Breast epithelium (tissue), 4 donors: ENCODE measurements at regions not wholly inside any gene's neighbourhood (a gene's known extent, or its start where the extent isn't known, plus 50 kb on each side); places are given as distances from the start of the nearest gene placed in this dataset.
"Not testable (repeated sequence)": the region's sequence is repeated elsewhere in the genome, so short reads cannot be mapped to it uniquely, and the experiment has no call there.

Experiments
- DNase-seq, 2 donors: peaks; one replicate each; pipeline ENCODE4 v3.0.0-alpha.2; 2019; ENCODE audit warnings: low spot score in 2 of 2
- H3K27ac ChIP-seq, 2 donors: fragments of 200-600 bp; sonication (generic) in 1 of 2; one replicate each; pipeline ENCODE4 v1.5.1; 2016 to 2019; ENCODE audit warnings: mild to moderate bottlenecking in 1 of 2
- H3K27me3 ChIP-seq, 2 donors: fragments of 200-600 bp; sonication (generic) in 1 of 2; one replicate each; pipeline versions ENCODE4 v1.5.1 to v1.6.0; 2017 to 2019; ENCODE audit warnings: control low read depth in 1 of 2, mild to moderate bottlenecking in 1 of 2
- H3K36me3 ChIP-seq: fragments of 200-600 bp; one replicate; pipeline ENCODE4 v1.5.1; 2019
- H3K4me1 ChIP-seq, 2 donors: fragments of 200-600 bp; sonication (generic); one replicate each; pipeline ENCODE4 v1.5.1; 2016 to 2019; ENCODE audit warnings: control low read depth in 1 of 2
- H3K4me3 ChIP-seq, 3 donors: fragments of 200-600 bp; sonication (generic); 1 replicate in 2 of 3; 2 replicates in 1 of 3; pipeline ENCODE4 v1.5.1; 2016 to 2019; ENCODE audit warnings: mild to moderate bottlenecking in 3 of 3, moderate library complexity in 2 of 3
- H3K9me3 ChIP-seq, 2 donors: fragments of 200-600 bp; sonication (generic) in 1 of 2; one replicate each; pipeline ENCODE4 v1.5.1; 2016 to 2019; ENCODE audit warnings: control low read depth in 1 of 2
- CTCF ChIP-seq, 3 donors: fragments of 450-650 bp; IDR thresholded peaks; one replicate each; pipeline ENCODE4 v1.5.1; 2016 to 2017; ENCODE audit warnings: antibody characterized with exemption in 3 of 3, mild to moderate bottlenecking in 3 of 3, moderate library complexity in 3 of 3
- POLR2A ChIP-seq: fragments of 450-650 bp; IDR thresholded peaks from one replicate; pipeline ENCODE4 v1.6.1; 2016; ENCODE audit warnings: antibody characterized with exemption, mild to moderate bottlenecking, moderate library complexity
- POLR2AphosphoS5 ChIP-seq, 3 donors: sonication (generic); formaldehyde crosslinking; IDR thresholded peaks; one replicate each; pipeline ENCODE4 v1.6.1; 2017; ENCODE audit warnings: antibody characterized with exemption in 3 of 3
- intact Hi-C: fragments of 100-400 bp; cut with DNase I; formaldehyde crosslinking; loops from one replicate; pipeline ENCODE4 v1.15.1; 2023; ENCODE audit warnings: low total_unique reads

GRCh38 chr6:115443825-115444478 lies 616.7 kb downstream of the FRK start:
- no peak overlapping the region for H3K27ac ChIP-seq
- no peaks in the 10 kb centered on the region for H3K4me1 ChIP-seq
- no peak for DNase-seq
- no peak for TF ChIP-seq POLR2AphosphoS5 (IDR thresholded peaks at IDR 0.05)
- no peak for TF ChIP-seq POLR2A
- TF ChIP-seq CTCF (IDR thresholded peaks at IDR 0.05): no peak
- H3K27me3 ChIP-seq: no peaks in the 10 kb centered on the region
- no peak overlapping the region for H3K4me3 ChIP-seq
- intact Hi-C loops: no loop called here
- H3K36me3 ChIP-seq: no peaks in the 10 kb centered on the region
- H3K9me3 ChIP-seq: no peaks in the 10 kb centered on the region

- H3K4me3 ChIP-seq: no peak overlapping the region
- no peaks in the 10 kb centered on the region for H3K9me3 ChIP-seq
- H3K4me1 ChIP-seq: no peaks in the 10 kb centered on the region
- H3K27ac ChIP-seq: no peak overlapping the region
- DNase-seq: no peak
- H3K27me3 ChIP-seq: no peaks in the 10 kb centered on the region
- intact Hi-C loops: no loop called here
- H3K36me3 ChIP-seq: no peaks in the 10 kb centered on the region
- TF ChIP-seq POLR2A (no peak), CTCF (IDR thresholded peaks at IDR 0.05) (no peak), POLR2AphosphoS5 (IDR thresholded peaks at IDR 0.05) (no peak)
Measured at GRCh38 chr6:115442323-115442722, 618.4 kb downstream of the FRK start.

GRCh38 chr6:115441651-115442050 lies 619.0 kb downstream of the FRK start:
- intact Hi-C loops: no loop called here
- Histone ChIP-seq H3K9me3 (no peaks in the 10 kb centered on the region), H3K36me3 (no peaks in the 10 kb centered on the region), H3K27me3 (no peaks in the 10 kb centered on the region), H3K4me3 (no peak overlapping the region), H3K27ac (no peak overlapping the region), H3K4me1 (no peaks in the 10 kb centered on the region)
- no peak for DNase-seq
- TF ChIP-seq CTCF (IDR thresholded peaks at IDR 0.05) (no peak), POLR2A (no peak), POLR2AphosphoS5 (IDR thresholded peaks at IDR 0.05) (no peak)

GRCh38 chr6:115415378-115415777 lies 645.3 kb downstream of the FRK start:
- Histone ChIP-seq H3K27ac (no peak overlapping the region), H3K27me3 (no peaks in the 10 kb centered on the region), H3K9me3 (peaks cover 0 to 17% of the 10 kb centered on the region in 2 donors), H3K4me3 (no peak overlapping the region), H3K36me3 (no peaks in the 10 kb centered on the region), H3K4me1 (no peaks in the 10 kb centered on the region)
- intact Hi-C loops: no loop called here
- DNase-seq: no peak
- TF ChIP-seq POLR2A (no peak), POLR2AphosphoS5 (IDR thresholded peaks at IDR 0.05) (no peak), CTCF (IDR thresholded peaks at IDR 0.05) (no peak)

- intact Hi-C loops, H3K27me3 ChIP-seq, H3K36me3 ChIP-seq, H3K4me3 ChIP-seq, H3K4me1 ChIP-seq, DNase-seq, H3K27ac ChIP-seq: not testable (repeated sequence)
- H3K9me3 ChIP-seq: peaks cover 0 to 17% of the 10 kb centered on the region in 2 donors
Measured at GRCh38 chr6:115414916-115415315, 645.8 kb downstream of the FRK start.

GRCh38 chr6:115411756-115412155 lies 648.9 kb downstream of the FRK start:
- H3K9me3 ChIP-seq: peaks cover 0 to 4% of the 10 kb centered on the region in 2 donors
- intact Hi-C loops: no loop called here
- H3K27ac ChIP-seq: no peak overlapping the region
- DNase-seq: no peak
- TF ChIP-seq POLR2AphosphoS5 (IDR thresholded peaks at IDR 0.05) (no peak), POLR2A (no peak), CTCF (IDR thresholded peaks at IDR 0.05) (no peak)
- H3K4me3 ChIP-seq: no peak overlapping the region
- H3K4me1 ChIP-seq: no peaks in the 10 kb centered on the region
- H3K27me3 ChIP-seq: no peaks in the 10 kb centered on the region
- no peaks in the 10 kb centered on the region for H3K36me3 ChIP-seq
